Ovary (tissue), 7 donors: ENCODE measurements at regions not wholly inside any gene's neighbourhood (a gene's known extent, or its start where the extent isn't known, plus 50 kb on each side); places are given as distances from the start of the nearest gene placed in this dataset.
A peak's percentile ranks its signal among the peaks of the same experiment; 100 is the strongest.

Source experiments
- DNase-seq, 5 donors: peaks; one replicate each; pipeline ENCODE4 v3.0.0-alpha.2; 2019 to 2020
- H3K27ac ChIP-seq, 2 donors: fragments of 200-600 bp; one replicate each; pipeline versions ENCODE4 v1.5.1 to v1.8.0; 2019 to 2022
- H3K27me3 ChIP-seq: fragments of 200-600 bp; one replicate; pipeline ENCODE4 v1.8.0; 2022
- H3K36me3 ChIP-seq: fragments of 200-600 bp; sonication (generic); one replicate; pipeline ENCODE4 v1.5.1; 2019
- H3K4me1 ChIP-seq: one replicate; pipeline ENCODE4 v1.8.1; 2013; ENCODE audit warnings: mild to moderate bottlenecking, moderate library complexity; ENCODE audit not compliant: insufficient read depth
- H3K4me3 ChIP-seq: fragments of 200-600 bp; sonication (generic); one replicate; pipeline ENCODE4 v1.5.1; 2017
- H3K9me3 ChIP-seq, 2 donors: fragments of 200-600 bp in 1 of 2; sonication (generic) in 1 of 2; one replicate each; pipeline versions ENCODE4 v1.5.1 to v1.8.1; 2013 to 2019; ENCODE audit warnings: mild to moderate bottlenecking in 1 of 2, moderate library complexity in 1 of 2
- CTCF ChIP-seq, 3 donors: fragments of 450-650 bp in 2 of 3; fragments of 200-600 bp in 1 of 3; IDR thresholded peaks; one replicate each; pipeline versions ENCODE4 v1.5.1 to v1.8.0; 2016 to 2022; ENCODE audit warnings: antibody characterized with exemption in 3 of 3, mild to moderate bottlenecking in 1 of 3
- EP300 ChIP-seq: sonication (generic); formaldehyde crosslinking; IDR thresholded peaks from one replicate; pipeline ENCODE4 v1.6.1; 2017; ENCODE audit warnings: antibody characterized with exemption
- POLR2A ChIP-seq: fragments of 450-650 bp; IDR thresholded peaks from one replicate; pipeline ENCODE4 v1.6.1; 2017; ENCODE audit warnings: antibody characterized with exemption, mild to moderate bottlenecking, moderate library complexity
- WGBS, 3 donors: extraction: QIAGEN DNeasy Blood & Tissue Kit in 1 of 3; methylation state at CpG; one replicate each; pipeline versions ENCODE4 v1.1.5 to v1.1.7; 2013 to 2017; 5-methylcytosine and 5-hydroxymethylcytosine counted together
- intact Hi-C, 4 donors: fragments of 100-400 bp; cut with DNase I; formaldehyde crosslinking; loops; one replicate each; pipeline versions ENCODE4 v1.11.0 to v1.15.1; 2022 to 2023
- donor health status: DM: no; HTN: no; CAD: no; lungs with moderate emphysema.
- donor health status: DM: no; HTN: no; CAD: no.
- donor health status: Bipolar disorder and iron deficiency.
- donor health status: DM: no; HTN: no; CAD: no.
- donor health status: DM: yes; HTN: yes; CAD: no.

- no peak overlapping the region for H3K27ac ChIP-seq
- TF ChIP-seq POLR2A, result no peak
- TF ChIP-seq CTCF (IDR thresholded peaks at IDR 0.05), result no peak
- no peak for TF ChIP-seq EP300
- no peaks in the 10 kb centered on the region for H3K36me3 ChIP-seq
- 90 to 95% (median 93%) methylated on average over 5 of the region's 5 CpGs for WGBS, 3 donors
- peak in 1 of 5 donors; percentile 1 for DNase-seq
- no peaks in the 10 kb centered on the region for H3K9me3 ChIP-seq
- H3K27me3 ChIP-seq, result no peaks in the 10 kb centered on the region
- peaks cover 2% of the 10 kb centered on the region for H3K4me1 ChIP-seq
- intact Hi-C loops, result no loop called here
- no peak overlapping the region for H3K4me3 ChIP-seq
These were observed 64.3 kb downstream of the RHOB start for GRCh38 chr2:20511130-20511529.

- peak in 2 of 5 donors; percentile 7 to 29 for DNase-seq
- WGBS, 3 donors, result 94 to 97% (median 96%) methylated on average over 11 of the region's 11 CpGs
- H3K9me3 ChIP-seq, result no peaks in the 10 kb centered on the region
- no peaks in the 10 kb centered on the region for H3K27me3 ChIP-seq
- no peak overlapping the region for H3K4me3 ChIP-seq
- H3K4me1 ChIP-seq, result peaks cover 4% of the 10 kb centered on the region
- TF ChIP-seq CTCF (IDR thresholded peaks at IDR 0.05) (no peak), EP300 (no peak), POLR2A (no peak)
- H3K27ac ChIP-seq, result no peak overlapping the region
- intact Hi-C loops, result no loop called here
- no peaks in the 10 kb centered on the region for H3K36me3 ChIP-seq
These were observed 65.3 kb downstream of the RHOB start for GRCh38 chr2:20512061-20512605.

- no peaks in the 10 kb centered on the region for H3K36me3 ChIP-seq
- no peak overlapping the region for H3K4me3 ChIP-seq
- TF ChIP-seq POLR2A (no peak), CTCF (IDR thresholded peaks at IDR 0.05) (no peak), EP300 (no peak)
- 94% methylated on average over 7 of the region's 7 CpGs for WGBS, 3 donors
- peaks cover 2% of the 10 kb centered on the region for H3K4me1 ChIP-seq
- peak in 2 of 5 donors; percentile 0 to 15 for DNase-seq
- H3K9me3 ChIP-seq, result no peaks in the 10 kb centered on the region
- no peaks in the 10 kb centered on the region for H3K27me3 ChIP-seq
- intact Hi-C loops, result no loop called here
- H3K27ac ChIP-seq, result no peak overlapping the region
These were observed 67.1 kb downstream of the RHOB start for GRCh38 chr2:20513946-20514345.

- peak in 2 of 5 donors; percentile 11 to 33 for DNase-seq
- TF ChIP-seq POLR2A (no peak), CTCF (IDR thresholded peaks at IDR 0.05) (no peak), EP300 (no peak)
- H3K9me3 ChIP-seq, result no peaks in the 10 kb centered on the region
- no peak overlapping the region for H3K27ac ChIP-seq
- no peak overlapping the region for H3K4me3 ChIP-seq
- 78 to 88% (median 87%) methylated on average over 8 of the region's 8 CpGs for WGBS, 3 donors
- H3K36me3 ChIP-seq, result no peaks in the 10 kb centered on the region
- peaks cover 2% of the 10 kb centered on the region for H3K4me1 ChIP-seq
- intact Hi-C loops, result loop anchor here in 1 of 4 donors (5.0 kb wide), 1 partner anchor 48 kb away; no protein-coding TSS in a partner anchor
- no peaks in the 10 kb centered on the region for H3K27me3 ChIP-seq
These were observed 67.9 kb downstream of the RHOB start for GRCh38 chr2:20514596-20515269.
